GM10248 (cell line): ENCODE measurements at regions not wholly inside any gene's neighbourhood (a gene's known extent, or its start where the extent isn't known, plus 50 kb on each side); places are given as distances from the start of the nearest gene placed in this dataset.

Experiments used
- CTCF ChIA-PET: fragments of 300-600 bp; sonication (Branson Sonifier 250); formaldehyde crosslinking; extraction: SDS; loops from one replicate; lab custom pipeline; 2021; ENCODE audit warnings: antibody characterized with exemption; lab: Yijun Ruan, JAX
- POLR2A ChIA-PET: fragments of 350-650 bp; sonication (Branson Sonifier 250); formaldehyde crosslinking; extraction: SDS; loops from one replicate; lab custom pipeline; 2020; ENCODE audit warnings: antibody characterized with exemption; lab: Yijun Ruan, JAX
- DNase-seq: peaks from one replicate; pipeline ENCODE4 v3.0.0; 2012; ENCODE audit errors: extremely low spot score
- CTCF ChIP-seq: IDR thresholded peaks from 2 replicates; pipeline ENCODE4 v1.5.1; 2012; ENCODE audit warnings: mild to moderate bottlenecking, low read depth; ENCODE audit errors: extremely low read depth, missing control alignments, control extremely low read depth

- no peak for DNase-seq
- POLR2A ChIA-PET = no interaction called here
- no peak for TF ChIP-seq CTCF
- CTCF ChIA-PET = interaction anchor here (1.3 kb wide), 1 partner anchor 9 kb away, joined by 3 read pairs; no protein-coding TSS in a partner anchor
Measured at GRCh38 chr13:44744880-44745633, 168.9 kb upstream of the TSC22D1 start.

- ChIA-PET POLR2A (no interaction called here), CTCF (no interaction called here)
- DNase-seq = no peak
- no peak for TF ChIP-seq CTCF
Measured at GRCh38 chr13:44739539-44739938, 163.4 kb upstream of the TSC22D1 start.

- ChIA-PET POLR2A (no interaction called here), CTCF (interaction anchor here (0.9 to 1.5 kb wide), 3 partner anchors 15 to 66 kb away, joined by 3 read pairs; no protein-coding TSS in a partner anchor)
- no peak for DNase-seq
- no peak for TF ChIP-seq CTCF
Measured at GRCh38 chr13:44739120-44739519, 163.0 kb upstream of the TSC22D1 start.

- POLR2A ChIA-PET = no interaction called here
- CTCF ChIA-PET = interaction anchor here (0.9 to 1.5 kb wide), 4 partner anchors 14 to 67 kb away, joined by 3 read pairs; no protein-coding TSS in a partner anchor
- TF ChIP-seq CTCF = no peak
- DNase-seq = no peak
Measured at GRCh38 chr13:44738463-44738862, 162.3 kb upstream of the TSC22D1 start.

GRCh38 chr13:44735806-44736205, 159.7 kb upstream of the TSC22D1 start:
- POLR2A ChIA-PET = no interaction called here
- no peak for DNase-seq
- no peak for TF ChIP-seq CTCF
- CTCF ChIA-PET = no interaction called here

GRCh38 chr13:44734201-44734707, 158.1 kb upstream of the TSC22D1 start:
- no peak for DNase-seq
- no peak for TF ChIP-seq CTCF
- ChIA-PET CTCF (no interaction called here), POLR2A (no interaction called here)
